ENCODE measurements at regions not wholly inside any gene's neighbourhood (a gene's known extent, or its start where the extent isn't known, plus 50 kb on each side); places are given as distances from the start of the nearest gene placed in this dataset.

DNA sequence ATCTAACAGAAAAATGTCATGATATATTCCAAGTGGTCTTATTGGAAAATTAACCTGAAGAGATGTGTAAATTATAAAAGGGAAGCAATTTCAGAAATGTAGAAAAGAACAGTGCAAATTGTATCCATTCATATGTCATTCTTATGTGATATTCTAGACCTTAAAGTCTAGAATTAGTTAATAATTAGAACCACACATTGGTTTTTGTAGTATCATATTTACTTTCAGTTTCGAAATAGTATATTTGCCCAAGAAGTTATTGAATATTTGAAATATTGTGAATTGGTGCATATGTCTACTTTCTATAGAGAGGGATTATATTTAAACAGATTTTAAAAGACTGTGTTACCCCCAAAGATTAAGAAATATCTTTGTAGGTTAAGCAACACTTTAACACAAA lies 1348.6 kb upstream of the ACVR2A start:
- 30 to 37% (median 35%) methylated on average over 1 of the region's 1 CpG for WGBS, 3 donors
- no peak overlapping the region for H3K27ac ChIP-seq (ENCODE audit: low read depth in 1 of 3, low read length in 2 of 3)
- H3K4me3 ChIP-seq (ENCODE audit: low read depth in 1 of 3, low read length in 3 of 3): no peak overlapping the region
- no peaks in the 10 kb centered on the region for H3K36me3 ChIP-seq (ENCODE audit: control insufficient read depth in 3 of 3, insufficient read depth in 2 of 3, low read depth in 1 of 3, low read length in 3 of 3)
- no peak for DNase-seq
- no peaks in the 10 kb centered on the region for H3K4me1 ChIP-seq (ENCODE audit: control insufficient read depth in 3 of 3, insufficient read depth in 2 of 3, low read depth in 1 of 3, low read length in 2 of 3)
- no peaks in the 10 kb centered on the region for H3K27me3 ChIP-seq (ENCODE audit: control insufficient read depth in 3 of 3, insufficient read depth in 3 of 3, low read length in 3 of 3)
- FAIRE-seq: peak; percentile 33
- peaks cover 0 to 12% of the 10 kb centered on the region in 2 donors for H3K9me3 ChIP-seq (ENCODE audit: control insufficient read depth in 2 of 2, insufficient read depth in 1 of 2, low read depth in 1 of 2, low read length in 1 of 2)

DNA sequence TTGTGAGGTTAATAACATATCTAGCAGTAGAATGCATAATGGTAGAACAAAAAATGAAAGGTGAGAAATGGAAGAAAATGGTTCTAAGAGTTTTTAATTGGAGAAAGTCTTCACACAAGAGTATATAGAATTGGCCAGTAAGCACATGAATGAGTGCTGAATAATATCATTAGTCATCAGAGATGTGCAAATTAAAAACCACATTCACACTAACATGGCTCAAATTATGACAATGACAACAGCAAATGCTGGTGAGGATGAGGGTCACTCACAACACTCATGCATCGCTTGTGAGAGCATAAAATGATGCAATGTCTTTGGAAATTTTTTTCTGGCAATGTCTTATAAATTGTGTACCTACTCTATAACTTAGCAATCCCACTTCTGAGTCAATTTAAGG lies 1355.4 kb upstream of the ACVR2A start:
- Histone ChIP-seq H3K4me1 (ENCODE audit: control insufficient read depth in 3 of 3, insufficient read depth in 2 of 3, low read depth in 1 of 3, low read length in 2 of 3) (no peaks in the 10 kb centered on the region), H3K27me3 (ENCODE audit: control insufficient read depth in 3 of 3, insufficient read depth in 3 of 3, low read length in 3 of 3) (peaks cover 0 to 2% (median 0%) of the 10 kb centered on the region in 3 donors), H3K36me3 (ENCODE audit: control insufficient read depth in 3 of 3, insufficient read depth in 2 of 3, low read depth in 1 of 3, low read length in 3 of 3) (no peaks in the 10 kb centered on the region), H3K9me3 (ENCODE audit: control insufficient read depth in 2 of 2, insufficient read depth in 1 of 2, low read depth in 1 of 2, low read length in 1 of 2) (peaks cover 0 to 10% of the 10 kb centered on the region in 2 donors), H3K27ac (ENCODE audit: low read depth in 1 of 3, low read length in 2 of 3) (no peak overlapping the region), H3K4me3 (ENCODE audit: low read depth in 1 of 3, low read length in 3 of 3) (no peak overlapping the region)
- FAIRE-seq (no peak), DNase-seq (no peak)
- 84 to 88% (median 87%) methylated on average over 1 of the region's 1 CpG for WGBS, 3 donors

DNA sequence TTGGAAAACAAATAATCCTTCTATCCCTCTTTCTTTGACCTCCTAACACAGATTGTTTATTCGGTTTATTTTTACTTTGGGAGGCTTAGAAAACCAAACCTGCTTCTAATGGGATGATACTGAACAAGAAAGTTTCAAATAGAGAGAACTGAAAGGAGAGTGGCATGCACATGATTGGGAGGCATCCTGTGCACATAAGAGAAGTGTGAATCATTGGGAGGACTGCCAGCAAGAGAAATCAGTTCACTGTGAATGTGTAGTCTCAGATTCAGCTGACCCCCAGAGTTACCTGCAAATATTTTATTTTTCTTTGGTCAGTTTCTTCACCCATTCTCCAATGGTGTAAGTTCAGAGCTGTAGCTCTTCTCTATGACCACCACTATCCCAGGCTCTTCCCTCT lies 1363.2 kb upstream of the ACVR2A start:
- 61 to 82% (median 70%) methylated on average over 1 of the region's 1 CpG for WGBS, 3 donors
- FAIRE-seq: no peak

DNA sequence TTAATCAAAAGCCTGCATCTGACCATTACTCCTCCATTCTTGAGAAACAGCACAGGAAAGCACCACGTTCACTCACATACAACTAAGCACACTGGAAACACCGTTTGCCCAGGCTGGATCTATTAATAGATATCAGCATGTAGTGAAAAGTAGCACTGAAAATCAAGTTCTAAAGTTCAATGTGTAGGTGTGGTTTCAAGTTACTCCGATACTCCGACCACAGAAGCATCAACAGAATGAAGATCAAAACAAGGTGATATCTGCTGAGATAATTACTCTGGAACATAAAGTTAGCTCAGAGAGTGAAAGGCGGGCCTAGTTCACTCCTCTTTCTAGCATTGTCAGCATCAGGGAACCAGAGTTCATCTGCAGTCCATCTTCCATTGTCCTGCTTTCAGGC lies 1367.4 kb upstream of the ACVR2A start:
- FAIRE-seq (no peak), DNase-seq (no peak)
- Histone ChIP-seq H3K36me3 (ENCODE audit: control insufficient read depth in 3 of 3, insufficient read depth in 2 of 3, low read depth in 1 of 3, low read length in 3 of 3) (no peaks in the 10 kb centered on the region), H3K4me1 (ENCODE audit: control insufficient read depth in 3 of 3, insufficient read depth in 2 of 3, low read depth in 1 of 3, low read length in 2 of 3) (no peaks in the 10 kb centered on the region), H3K9me3 (ENCODE audit: control insufficient read depth in 2 of 2, insufficient read depth in 1 of 2, low read depth in 1 of 2, low read length in 1 of 2) (no peaks in the 10 kb centered on the region), H3K4me3 (ENCODE audit: low read depth in 1 of 3, low read length in 3 of 3) (no peak overlapping the region), H3K27me3 (ENCODE audit: control insufficient read depth in 3 of 3, insufficient read depth in 3 of 3, low read length in 3 of 3) (no peaks in the 10 kb centered on the region), H3K27ac (ENCODE audit: low read depth in 1 of 3, low read length in 2 of 3) (no peak overlapping the region)
- 10 to 44% (median 16%) methylated on average over 5 of the region's 5 CpGs for WGBS, 3 donors

More for the DNA sequence above, 1363.2 kb upstream of the ACVR2A start:
- Histone ChIP-seq H3K36me3 (ENCODE audit: control insufficient read depth in 3 of 3, insufficient read depth in 2 of 3, low read depth in 1 of 3, low read length in 3 of 3) (no peaks in the 10 kb centered on the region), H3K27ac (ENCODE audit: low read depth in 1 of 3, low read length in 2 of 3) (no peak overlapping the region), H3K9me3 (ENCODE audit: control insufficient read depth in 2 of 2, insufficient read depth in 1 of 2, low read depth in 1 of 2, low read length in 1 of 2) (no peaks in the 10 kb centered on the region), H3K4me1 (ENCODE audit: control insufficient read depth in 3 of 3, insufficient read depth in 2 of 3, low read depth in 1 of 3, low read length in 2 of 3) (no peaks in the 10 kb centered on the region), H3K4me3 (ENCODE audit: low read depth in 1 of 3, low read length in 3 of 3) (no peak overlapping the region), H3K27me3 (ENCODE audit: control insufficient read depth in 3 of 3, insufficient read depth in 3 of 3, low read length in 3 of 3) (no peaks in the 10 kb centered on the region)
- DNase-seq: no peak

DNA sequence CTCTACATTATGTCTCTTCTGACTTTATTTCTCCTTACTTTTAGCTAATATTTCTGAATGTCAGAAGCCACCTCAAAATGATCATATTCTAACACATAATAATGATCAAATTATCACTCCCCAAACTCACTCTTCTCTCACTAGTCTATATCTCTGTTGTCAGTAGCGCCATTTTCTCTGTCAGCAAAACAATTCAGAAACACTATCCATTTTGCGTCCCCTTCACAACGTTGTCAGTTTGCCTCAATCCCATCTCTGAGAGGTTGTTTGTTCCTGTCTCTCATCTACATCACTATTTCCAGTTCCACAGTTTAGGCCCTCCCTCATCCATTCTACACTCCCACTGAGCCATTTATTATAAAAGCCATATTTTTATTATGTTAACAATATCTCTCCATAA lies 1376.3 kb upstream of the ACVR2A start:
- no peaks in the 10 kb centered on the region for H3K36me3 ChIP-seq (ENCODE audit: control insufficient read depth in 3 of 3, insufficient read depth in 2 of 3, low read depth in 1 of 3, low read length in 3 of 3)
- H3K9me3 ChIP-seq (ENCODE audit: control insufficient read depth in 2 of 2, insufficient read depth in 1 of 2, low read depth in 1 of 2, low read length in 1 of 2): peaks cover 0 to 6% of the 10 kb centered on the region in 2 donors
- H3K27ac ChIP-seq (ENCODE audit: low read depth in 1 of 3, low read length in 2 of 3): no peak overlapping the region
- H3K27me3 ChIP-seq (ENCODE audit: control insufficient read depth in 3 of 3, insufficient read depth in 3 of 3, low read length in 3 of 3): no peaks in the 10 kb centered on the region
- DNase-seq: no peak
- FAIRE-seq: no peak
- no peaks in the 10 kb centered on the region for H3K4me1 ChIP-seq (ENCODE audit: control insufficient read depth in 3 of 3, insufficient read depth in 2 of 3, low read depth in 1 of 3, low read length in 2 of 3)
- 87 to 93% (median 91%) methylated on average over 3 of the region's 3 CpGs for WGBS, 3 donors
- H3K4me3 ChIP-seq (ENCODE audit: low read depth in 1 of 3, low read length in 3 of 3): no peak overlapping the region

DNA sequence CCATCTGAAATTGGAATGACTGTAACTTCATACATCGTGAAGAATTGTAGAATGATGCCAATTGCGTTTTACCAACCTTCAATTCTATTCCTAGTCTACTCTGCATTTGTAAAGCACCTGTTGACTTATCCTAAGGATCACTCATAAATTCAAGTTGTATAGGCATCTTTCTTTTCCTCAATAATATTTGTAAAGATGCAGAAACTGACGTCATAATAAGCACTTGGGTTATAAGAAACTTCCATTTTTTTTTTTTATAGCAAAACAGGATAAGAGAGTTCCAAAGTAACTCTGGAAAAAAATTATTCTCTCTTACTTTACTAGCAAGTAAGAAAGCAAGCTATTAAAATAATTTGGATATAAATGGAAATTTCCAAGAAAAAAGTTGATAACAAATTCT lies 1377.4 kb upstream of the ACVR2A start:
- no peak for FAIRE-seq
- DNase-seq: no peak
- Histone ChIP-seq H3K27ac (ENCODE audit: low read depth in 1 of 3, low read length in 2 of 3) (no peak overlapping the region), H3K4me1 (ENCODE audit: control insufficient read depth in 3 of 3, insufficient read depth in 2 of 3, low read depth in 1 of 3, low read length in 2 of 3) (no peaks in the 10 kb centered on the region), H3K4me3 (ENCODE audit: low read depth in 1 of 3, low read length in 3 of 3) (no peak overlapping the region), H3K9me3 (ENCODE audit: control insufficient read depth in 2 of 2, insufficient read depth in 1 of 2, low read depth in 1 of 2, low read length in 1 of 2) (peaks cover 0 to 6% of the 10 kb centered on the region in 2 donors), H3K36me3 (ENCODE audit: control insufficient read depth in 3 of 3, insufficient read depth in 2 of 3, low read depth in 1 of 3, low read length in 3 of 3) (no peaks in the 10 kb centered on the region), H3K27me3 (ENCODE audit: control insufficient read depth in 3 of 3, insufficient read depth in 3 of 3, low read length in 3 of 3) (no peaks in the 10 kb centered on the region)
- WGBS, 3 donors: 84 to 85% (median 85%) methylated on average over 3 of the region's 3 CpGs

DNA sequence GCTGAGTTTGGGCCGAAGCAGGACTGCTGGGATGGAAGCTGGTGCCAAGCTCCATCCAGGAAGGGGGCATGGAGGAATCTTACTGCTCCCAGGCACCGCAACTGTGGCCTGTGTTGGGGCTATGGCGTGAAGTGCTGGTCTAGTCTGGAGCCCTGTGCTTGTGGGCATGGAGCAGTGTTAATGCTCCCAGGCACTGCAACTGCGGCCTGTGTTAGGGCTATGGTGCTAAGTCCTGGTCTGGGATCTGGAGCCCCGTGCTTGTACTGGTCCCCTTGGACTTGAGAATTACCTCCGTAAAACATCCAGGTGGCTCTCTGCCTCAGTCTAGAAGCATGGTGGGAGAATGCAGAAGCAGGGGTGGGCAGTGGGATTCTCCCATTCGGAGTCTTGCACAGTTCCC lies 1379.4 kb upstream of the ACVR2A start:
- no peak for DNase-seq
- H3K36me3 ChIP-seq (ENCODE audit: control insufficient read depth in 3 of 3, insufficient read depth in 2 of 3, low read depth in 1 of 3, low read length in 3 of 3): no peaks in the 10 kb centered on the region
- no peak overlapping the region for H3K4me3 ChIP-seq (ENCODE audit: low read depth in 1 of 3, low read length in 3 of 3)
- H3K4me1 ChIP-seq (ENCODE audit: control insufficient read depth in 3 of 3, insufficient read depth in 2 of 3, low read depth in 1 of 3, low read length in 2 of 3): no peaks in the 10 kb centered on the region
- FAIRE-seq: no peak
- WGBS, 3 donors: 84 to 93% (median 89%) methylated on average over 7 of the region's 7 CpGs
- H3K9me3 ChIP-seq (ENCODE audit: control insufficient read depth in 2 of 2, insufficient read depth in 1 of 2, low read depth in 1 of 2, low read length in 1 of 2): peaks cover 0 to 6% of the 10 kb centered on the region in 2 donors
- H3K27ac ChIP-seq (ENCODE audit: low read depth in 1 of 3, low read length in 2 of 3): no peak overlapping the region
- H3K27me3 ChIP-seq (ENCODE audit: control insufficient read depth in 3 of 3, insufficient read depth in 3 of 3, low read length in 3 of 3): no peaks in the 10 kb centered on the region

DNA sequence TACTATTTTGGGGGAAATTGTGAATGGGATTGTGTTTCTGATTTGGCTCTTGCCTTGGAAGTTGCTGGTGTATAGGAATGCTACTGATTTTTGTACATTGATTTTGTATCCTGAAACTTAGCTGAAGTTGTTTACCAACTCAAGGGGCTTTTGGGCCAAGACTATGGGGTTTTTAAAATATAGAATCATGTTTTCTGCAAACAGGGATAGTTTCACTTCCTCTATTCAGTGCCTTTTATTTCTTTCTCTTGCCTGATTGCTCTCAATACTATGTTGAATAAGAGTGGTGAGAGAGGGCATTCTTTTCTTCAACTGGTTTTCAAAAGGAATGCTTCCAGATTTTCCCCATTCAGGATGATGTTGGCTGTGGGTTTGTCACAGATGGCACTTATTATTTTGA lies 1383.8 kb upstream of the ACVR2A start:
- H3K9me3 ChIP-seq (ENCODE audit: control insufficient read depth in 2 of 2, insufficient read depth in 1 of 2, low read depth in 1 of 2, low read length in 1 of 2): peaks cover 0 to 14% of the 10 kb centered on the region in 2 donors
- FAIRE-seq: no peak
- no peaks in the 10 kb centered on the region for H3K4me1 ChIP-seq (ENCODE audit: control insufficient read depth in 3 of 3, insufficient read depth in 2 of 3, low read depth in 1 of 3, low read length in 2 of 3)
- DNase-seq: no peak
- H3K36me3 ChIP-seq (ENCODE audit: control insufficient read depth in 3 of 3, insufficient read depth in 2 of 3, low read depth in 1 of 3, low read length in 3 of 3): no peaks in the 10 kb centered on the region
- no peak overlapping the region for H3K27ac ChIP-seq (ENCODE audit: low read depth in 1 of 3, low read length in 2 of 3)
- H3K4me3 ChIP-seq (ENCODE audit: low read depth in 1 of 3, low read length in 3 of 3): no peak overlapping the region
- no peaks in the 10 kb centered on the region for H3K27me3 ChIP-seq (ENCODE audit: control insufficient read depth in 3 of 3, insufficient read depth in 3 of 3, low read length in 3 of 3)

DNA sequence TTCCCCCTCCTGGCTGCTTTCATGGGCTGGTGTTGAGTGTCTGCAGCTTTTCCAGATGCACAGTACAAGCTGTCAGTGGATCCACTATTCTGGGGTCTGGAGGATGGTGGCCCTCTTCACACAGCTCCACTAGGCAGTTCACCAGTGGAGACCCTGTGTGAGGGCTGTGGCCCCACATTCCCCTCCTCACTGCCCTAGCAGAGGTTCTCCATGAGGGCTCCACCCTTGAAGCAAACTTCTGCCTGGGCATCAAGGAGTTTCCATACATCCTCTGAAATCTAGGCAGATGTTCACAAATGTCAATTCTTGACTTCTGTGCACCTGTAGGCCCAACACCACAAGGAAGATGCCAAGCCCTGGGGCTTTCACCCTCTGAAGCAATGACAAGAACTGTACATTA lies 1386.2 kb upstream of the ACVR2A start:
- FAIRE-seq: no peak
- Histone ChIP-seq H3K4me1 (ENCODE audit: control insufficient read depth in 3 of 3, insufficient read depth in 2 of 3, low read depth in 1 of 3, low read length in 2 of 3) (no peaks in the 10 kb centered on the region), H3K9me3 (ENCODE audit: control insufficient read depth in 2 of 2, insufficient read depth in 1 of 2, low read depth in 1 of 2, low read length in 1 of 2) (peaks cover 0 to 8% of the 10 kb centered on the region in 2 donors), H3K27me3 (ENCODE audit: control insufficient read depth in 3 of 3, insufficient read depth in 3 of 3, low read length in 3 of 3) (no peaks in the 10 kb centered on the region), H3K36me3 (ENCODE audit: control insufficient read depth in 3 of 3, insufficient read depth in 2 of 3, low read depth in 1 of 3, low read length in 3 of 3) (no peaks in the 10 kb centered on the region), H3K27ac (ENCODE audit: low read depth in 1 of 3, low read length in 2 of 3) (no peak overlapping the region), H3K4me3 (ENCODE audit: low read depth in 1 of 3, low read length in 3 of 3) (no peak overlapping the region)
- no peak for DNase-seq
